ENCODE measurements at regions not wholly inside any gene's neighbourhood (a gene's known extent, or its start where the extent isn't known, plus 50 kb on each side); places are given as distances from the start of the nearest gene placed in this dataset.
A peak's percentile ranks its signal among the peaks of the same experiment; 100 is the strongest.

DNA sequence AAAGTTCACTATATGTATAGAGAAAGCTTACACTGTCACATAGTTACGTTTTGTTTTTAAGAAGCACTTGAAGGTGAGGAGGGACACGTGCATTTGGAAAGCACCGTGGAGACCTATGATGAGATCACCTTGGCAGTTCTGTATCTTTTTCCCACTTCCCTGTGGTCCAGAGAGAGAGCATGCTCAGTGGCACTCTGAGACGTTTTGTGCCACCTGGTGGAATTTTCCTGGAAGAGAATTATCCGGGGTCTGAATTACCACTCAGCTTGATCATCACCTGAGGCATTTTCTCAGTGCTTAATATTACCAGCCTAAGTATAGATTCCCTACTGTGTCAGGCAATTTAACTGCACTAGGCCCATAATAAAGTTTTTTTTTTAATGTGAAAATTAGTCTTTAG is 469.4 kb upstream of the SMIM21 start:
- TF ChIP-seq POLR2A (IDR thresholded peaks at IDR 0.05), result no peak
- peak in 1 of 3 experiments; percentile 12 for TF ChIP-seq CTCF (IDR thresholded peaks at IDR 0.05)
